Suprapubic skin (tissue), 3 donors: ENCODE measurements at regions not wholly inside any gene's neighbourhood (a gene's known extent, or its start where the extent isn't known, plus 50 kb on each side); places are given as distances from the start of the nearest gene placed in this dataset.

ENCODE experiments used
- CTCF ChIP-seq, 2 donors: fragments of 200-600 bp in 1 of 2; fragments of 450-650 bp in 1 of 2; sonication (generic) in 1 of 2; IDR thresholded peaks; one replicate each; pipeline ENCODE4 v1.5.1; 2016 to 2019; ENCODE audit warnings: antibody characterized with exemption in 2 of 2, mild to moderate bottlenecking in 1 of 2, moderate library complexity in 1 of 2
- POLR2A ChIP-seq, 2 donors: fragments of 450-650 bp; IDR thresholded peaks; one replicate each; pipeline ENCODE4 v1.6.1; 2017; ENCODE audit warnings: antibody characterized with exemption in 2 of 2, mild to moderate bottlenecking in 2 of 2, moderate library complexity in 2 of 2

DNA sequence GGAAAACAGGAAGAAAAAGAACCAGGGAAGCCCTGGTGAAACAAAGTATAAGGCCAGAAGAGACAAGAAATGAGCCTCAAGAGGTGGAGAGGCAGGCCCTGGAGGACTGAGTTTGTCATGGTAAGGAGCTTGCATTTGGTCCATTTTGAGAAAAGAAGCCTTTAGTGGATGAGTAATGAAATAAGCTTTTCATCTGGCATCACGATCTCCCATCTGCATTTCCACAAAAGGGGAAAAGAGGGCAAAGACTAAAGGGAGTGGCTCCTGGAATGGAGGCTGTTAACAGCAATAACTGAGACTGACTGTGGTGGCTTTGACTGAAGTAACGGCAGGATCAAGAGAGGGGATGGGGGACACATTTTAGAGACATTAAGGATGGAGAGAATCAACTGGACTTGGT lies 148.8 kb upstream of the NBEA start:
- TF ChIP-seq CTCF (IDR thresholded peaks at IDR 0.05) (no peak), POLR2A (IDR thresholded peaks at IDR 0.05) (no peak)
